ENCODE measurements at regions not wholly inside any gene's neighbourhood (a gene's known extent, or its start where the extent isn't known, plus 50 kb on each side); places are given as distances from the start of the nearest gene placed in this dataset.

GRCh38 chr16:79971237-79971572, 370.7 kb upstream of the MAF start:
- no peaks in the 10 kb centered on the region for H3K9me3 ChIP-seq
- no peak overlapping the region for H3K4me3 ChIP-seq
- H3K27ac ChIP-seq (replicated peaks in 1 of 4): no peak overlapping the region
- no peaks in the 10 kb centered on the region for H3K4me1 ChIP-seq
- H3K27me3 ChIP-seq: no peaks in the 10 kb centered on the region
- TF ChIP-seq POLR2A (IDR thresholded peaks at IDR 0.05; ENCODE audit: low read depth): no peak
- TF ChIP-seq POLR2AphosphoS5 (IDR thresholded peaks at IDR 0.05): no peak
- no peak for TF ChIP-seq EP300 (IDR thresholded peaks at IDR 0.05)
- TF ChIP-seq, protein P1, sequence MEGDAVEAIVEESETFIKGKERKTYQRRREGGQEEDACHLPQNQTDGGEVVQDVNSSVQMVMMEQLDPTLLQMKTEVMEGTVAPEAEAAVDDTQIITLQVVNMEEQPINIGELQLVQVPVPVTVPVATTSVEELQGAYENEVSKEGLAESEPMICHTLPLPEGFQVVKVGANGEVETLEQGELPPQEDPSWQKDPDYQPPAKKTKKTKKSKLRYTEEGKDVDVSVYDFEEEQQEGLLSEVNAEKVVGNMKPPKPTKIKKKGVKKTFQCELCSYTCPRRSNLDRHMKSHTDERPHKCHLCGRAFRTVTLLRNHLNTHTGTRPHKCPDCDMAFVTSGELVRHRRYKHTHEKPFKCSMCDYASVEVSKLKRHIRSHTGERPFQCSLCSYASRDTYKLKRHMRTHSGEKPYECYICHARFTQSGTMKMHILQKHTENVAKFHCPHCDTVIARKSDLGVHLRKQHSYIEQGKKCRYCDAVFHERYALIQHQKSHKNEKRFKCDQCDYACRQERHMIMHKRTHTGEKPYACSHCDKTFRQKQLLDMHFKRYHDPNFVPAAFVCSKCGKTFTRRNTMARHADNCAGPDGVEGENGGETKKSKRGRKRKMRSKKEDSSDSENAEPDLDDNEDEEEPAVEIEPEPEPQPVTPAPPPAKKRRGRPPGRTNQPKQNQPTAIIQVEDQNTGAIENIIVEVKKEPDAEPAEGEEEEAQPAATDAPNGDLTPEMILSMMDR (IDR thresholded peaks at IDR 0.05): no peak
- DNase-seq (ENCODE audit: extremely low spot score): no peak
- intact Hi-C loops (cut with DNase I): no loop called here
- H3K36me3 ChIP-seq: no peaks in the 10 kb centered on the region

GRCh38 chr16:79970551-79971236, 370.2 kb upstream of the MAF start:
- Histone ChIP-seq H3K9me3 (no peaks in the 10 kb centered on the region), H3K27me3 (no peaks in the 10 kb centered on the region), H3K4me3 (no peak overlapping the region), H3K36me3 (no peaks in the 10 kb centered on the region), H3K4me1 (no peaks in the 10 kb centered on the region), H3K27ac (replicated peaks in 1 of 4) (no peak overlapping the region)
- TF ChIP-seq POLR2A (IDR thresholded peaks at IDR 0.05; ENCODE audit: low read depth) (no peak), POLR2AphosphoS5 (IDR thresholded peaks at IDR 0.05) (no peak), EP300 (IDR thresholded peaks at IDR 0.05) (no peak)
- TF ChIP-seq, protein P1 (IDR thresholded peaks at IDR 0.05): no peak
- DNase-seq (ENCODE audit: extremely low spot score): no peak
- WGBS: 71% methylated on average over 10 of the region's 10 CpGs
- intact Hi-C loops (cut with DNase I): no loop called here

DNA sequence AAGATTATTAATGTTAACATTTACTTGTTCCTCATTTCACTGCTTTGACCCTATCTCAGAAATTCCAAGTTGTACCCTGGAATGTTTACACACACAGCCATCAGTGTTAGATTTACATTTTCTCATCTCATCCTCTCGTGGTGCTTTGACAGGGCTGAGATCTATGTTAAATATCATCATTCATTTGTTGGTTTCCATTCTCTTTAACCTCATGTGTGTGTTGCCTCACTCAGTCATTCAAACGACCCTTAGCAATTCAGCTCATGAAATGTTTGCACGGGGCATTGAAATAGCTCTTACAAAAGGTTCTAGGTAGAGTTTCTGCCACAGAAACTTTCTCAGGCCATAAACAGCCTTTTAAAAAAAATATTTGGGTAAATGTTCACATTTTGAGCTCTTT, 369.6 kb upstream of the MAF start:
- no peaks in the 10 kb centered on the region for H3K27me3 ChIP-seq
- no peak for TF ChIP-seq EP300 (IDR thresholded peaks at IDR 0.05)
- no peak for TF ChIP-seq POLR2A (IDR thresholded peaks at IDR 0.05; ENCODE audit: low read depth)
- TF ChIP-seq, protein P1 (IDR thresholded peaks at IDR 0.05): no peak
- TF ChIP-seq POLR2AphosphoS5 (IDR thresholded peaks at IDR 0.05): no peak
- no peak overlapping the region for H3K27ac ChIP-seq (replicated peaks in 1 of 4)
- DNase-seq (ENCODE audit: extremely low spot score): no peak
- intact Hi-C loops (cut with DNase I): no loop called here
- H3K4me3 ChIP-seq: no peak overlapping the region
- no peaks in the 10 kb centered on the region for H3K4me1 ChIP-seq
- no peaks in the 10 kb centered on the region for H3K9me3 ChIP-seq
- H3K36me3 ChIP-seq: no peaks in the 10 kb centered on the region
- WGBS: 81% methylated on average over 3 of the region's 3 CpGs

- intact Hi-C loops (cut with DNase I): no loop called here
- Histone ChIP-seq H3K36me3 (no peaks in the 10 kb centered on the region), H3K4me1 (no peaks in the 10 kb centered on the region), H3K27ac (replicated peaks in 1 of 4) (no peak overlapping the region), H3K4me3 (no peak overlapping the region), H3K27me3 (no peaks in the 10 kb centered on the region), H3K9me3 (no peaks in the 10 kb centered on the region)
- no peak for DNase-seq (ENCODE audit: extremely low spot score)
- TF ChIP-seq POLR2AphosphoS5 (IDR thresholded peaks at IDR 0.05): no peak
- no peak for TF ChIP-seq EP300 (IDR thresholded peaks at IDR 0.05)
- TF ChIP-seq, protein P1 (IDR thresholded peaks at IDR 0.05): no peak
- no peak for TF ChIP-seq POLR2A (IDR thresholded peaks at IDR 0.05; ENCODE audit: low read depth)
- WGBS: 92% methylated on average over 5 of the region's 5 CpGs
Measured at GRCh38 chr16:79969458-79969857, 368.9 kb upstream of the MAF start.

- no peaks in the 10 kb centered on the region for H3K9me3 ChIP-seq
- no peaks in the 10 kb centered on the region for H3K36me3 ChIP-seq
- intact Hi-C loops (cut with DNase I): no loop called here
Measured at GRCh38 chr16:79966226-79966625, 365.7 kb upstream of the MAF start.

More at GRCh38 chr16:79966226-79966625, 365.7 kb upstream of the MAF start:
- Histone ChIP-seq H3K4me1 (no peaks in the 10 kb centered on the region), H3K27me3 (no peaks in the 10 kb centered on the region), H3K4me3 (no peak overlapping the region), H3K27ac (replicated peaks in 1 of 4) (no peak overlapping the region)
- DNase-seq (ENCODE audit: extremely low spot score): no peak
- TF ChIP-seq POLR2AphosphoS5 (IDR thresholded peaks at IDR 0.05) (no peak), POLR2A (IDR thresholded peaks at IDR 0.05; ENCODE audit: low read depth) (no peak), EP300 (IDR thresholded peaks at IDR 0.05) (no peak)
- TF ChIP-seq, protein P1 (IDR thresholded peaks at IDR 0.05): no peak
- WGBS: 62% methylated on average over 2 of the region's 2 CpGs

Measured in esophagus muscularis mucosa (tissue), 4 donors.